H1 (cell line): ENCODE measurements at regions not wholly inside any gene's neighbourhood (a gene's known extent, or its start where the extent isn't known, plus 50 kb on each side); places are given as distances from the start of the nearest gene placed in this dataset.

ENCODE experiments used
- EZH2 ChIP-seq: fragments of 200-600 bp; sonication (generic); IDR thresholded peaks from 2 replicates; pipeline ENCODE4 v1.7.1; 2012; ENCODE audit warnings: low read depth, mild to moderate bottlenecking, moderate library complexity, low read length, inconsistent platforms; ENCODE audit not compliant: severe bottlenecking
- FOSL1 ChIP-seq: IDR thresholded peaks from 2 replicates; pipeline ENCODE4 v1.6.1; 2011; ENCODE audit warnings: mild to moderate bottlenecking, low read depth, low read length, moderate library complexity; ENCODE audit not compliant: insufficient read depth
- RFX5 ChIP-seq: IDR thresholded peaks from 2 replicates; pipeline ENCODE4 v1.6.1; 2011; ENCODE audit warnings: low read depth, low read length, improper control_type of control experiment, borderline replicate concordance
- RXRA ChIP-seq: IDR thresholded peaks from 2 replicates; pipeline ENCODE4 v1.6.1; 2011; ENCODE audit warnings: low read depth, mild to moderate bottlenecking, low read length, moderate library complexity; ENCODE audit not compliant: insufficient read depth
- SIRT6 ChIP-seq: IDR thresholded peaks from one replicate; pipeline ENCODE4 v1.7.1; 2012; ENCODE audit warnings: low read length, inconsistent platforms
- SP1 ChIP-seq: IDR thresholded peaks from 2 replicates; pipeline ENCODE4 v1.6.1; 2011; ENCODE audit warnings: low read depth, low read length
- TF ChIP-seq, protein P1 (sequence below): fragments of 300-600 bp; sonication (generic); IDR thresholded peaks from 2 replicates; pipeline ENCODE4 v1.7.1; 2012; ENCODE audit warnings: low read length, moderate library complexity, mild to moderate bottlenecking, inconsistent platforms; ENCODE audit not compliant: insufficient replicate concordance

DNA sequence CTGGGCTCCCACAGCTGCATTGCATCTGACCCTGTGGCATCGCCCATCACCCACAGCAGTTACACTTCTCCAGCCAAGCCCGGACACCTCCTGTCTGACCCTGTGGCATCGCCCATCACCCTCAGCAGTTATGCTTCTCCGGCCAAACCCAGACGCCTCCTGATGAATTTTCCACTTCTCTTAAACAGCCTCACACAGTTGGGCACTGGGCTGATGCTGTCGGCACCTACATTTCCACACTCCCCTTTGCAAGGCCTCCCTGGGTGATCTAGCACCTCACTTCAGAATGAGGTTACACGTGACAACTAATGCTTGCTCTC is 175.2 kb upstream of the ARID1B start (continued):
- TF ChIP-seq, protein P1, sequence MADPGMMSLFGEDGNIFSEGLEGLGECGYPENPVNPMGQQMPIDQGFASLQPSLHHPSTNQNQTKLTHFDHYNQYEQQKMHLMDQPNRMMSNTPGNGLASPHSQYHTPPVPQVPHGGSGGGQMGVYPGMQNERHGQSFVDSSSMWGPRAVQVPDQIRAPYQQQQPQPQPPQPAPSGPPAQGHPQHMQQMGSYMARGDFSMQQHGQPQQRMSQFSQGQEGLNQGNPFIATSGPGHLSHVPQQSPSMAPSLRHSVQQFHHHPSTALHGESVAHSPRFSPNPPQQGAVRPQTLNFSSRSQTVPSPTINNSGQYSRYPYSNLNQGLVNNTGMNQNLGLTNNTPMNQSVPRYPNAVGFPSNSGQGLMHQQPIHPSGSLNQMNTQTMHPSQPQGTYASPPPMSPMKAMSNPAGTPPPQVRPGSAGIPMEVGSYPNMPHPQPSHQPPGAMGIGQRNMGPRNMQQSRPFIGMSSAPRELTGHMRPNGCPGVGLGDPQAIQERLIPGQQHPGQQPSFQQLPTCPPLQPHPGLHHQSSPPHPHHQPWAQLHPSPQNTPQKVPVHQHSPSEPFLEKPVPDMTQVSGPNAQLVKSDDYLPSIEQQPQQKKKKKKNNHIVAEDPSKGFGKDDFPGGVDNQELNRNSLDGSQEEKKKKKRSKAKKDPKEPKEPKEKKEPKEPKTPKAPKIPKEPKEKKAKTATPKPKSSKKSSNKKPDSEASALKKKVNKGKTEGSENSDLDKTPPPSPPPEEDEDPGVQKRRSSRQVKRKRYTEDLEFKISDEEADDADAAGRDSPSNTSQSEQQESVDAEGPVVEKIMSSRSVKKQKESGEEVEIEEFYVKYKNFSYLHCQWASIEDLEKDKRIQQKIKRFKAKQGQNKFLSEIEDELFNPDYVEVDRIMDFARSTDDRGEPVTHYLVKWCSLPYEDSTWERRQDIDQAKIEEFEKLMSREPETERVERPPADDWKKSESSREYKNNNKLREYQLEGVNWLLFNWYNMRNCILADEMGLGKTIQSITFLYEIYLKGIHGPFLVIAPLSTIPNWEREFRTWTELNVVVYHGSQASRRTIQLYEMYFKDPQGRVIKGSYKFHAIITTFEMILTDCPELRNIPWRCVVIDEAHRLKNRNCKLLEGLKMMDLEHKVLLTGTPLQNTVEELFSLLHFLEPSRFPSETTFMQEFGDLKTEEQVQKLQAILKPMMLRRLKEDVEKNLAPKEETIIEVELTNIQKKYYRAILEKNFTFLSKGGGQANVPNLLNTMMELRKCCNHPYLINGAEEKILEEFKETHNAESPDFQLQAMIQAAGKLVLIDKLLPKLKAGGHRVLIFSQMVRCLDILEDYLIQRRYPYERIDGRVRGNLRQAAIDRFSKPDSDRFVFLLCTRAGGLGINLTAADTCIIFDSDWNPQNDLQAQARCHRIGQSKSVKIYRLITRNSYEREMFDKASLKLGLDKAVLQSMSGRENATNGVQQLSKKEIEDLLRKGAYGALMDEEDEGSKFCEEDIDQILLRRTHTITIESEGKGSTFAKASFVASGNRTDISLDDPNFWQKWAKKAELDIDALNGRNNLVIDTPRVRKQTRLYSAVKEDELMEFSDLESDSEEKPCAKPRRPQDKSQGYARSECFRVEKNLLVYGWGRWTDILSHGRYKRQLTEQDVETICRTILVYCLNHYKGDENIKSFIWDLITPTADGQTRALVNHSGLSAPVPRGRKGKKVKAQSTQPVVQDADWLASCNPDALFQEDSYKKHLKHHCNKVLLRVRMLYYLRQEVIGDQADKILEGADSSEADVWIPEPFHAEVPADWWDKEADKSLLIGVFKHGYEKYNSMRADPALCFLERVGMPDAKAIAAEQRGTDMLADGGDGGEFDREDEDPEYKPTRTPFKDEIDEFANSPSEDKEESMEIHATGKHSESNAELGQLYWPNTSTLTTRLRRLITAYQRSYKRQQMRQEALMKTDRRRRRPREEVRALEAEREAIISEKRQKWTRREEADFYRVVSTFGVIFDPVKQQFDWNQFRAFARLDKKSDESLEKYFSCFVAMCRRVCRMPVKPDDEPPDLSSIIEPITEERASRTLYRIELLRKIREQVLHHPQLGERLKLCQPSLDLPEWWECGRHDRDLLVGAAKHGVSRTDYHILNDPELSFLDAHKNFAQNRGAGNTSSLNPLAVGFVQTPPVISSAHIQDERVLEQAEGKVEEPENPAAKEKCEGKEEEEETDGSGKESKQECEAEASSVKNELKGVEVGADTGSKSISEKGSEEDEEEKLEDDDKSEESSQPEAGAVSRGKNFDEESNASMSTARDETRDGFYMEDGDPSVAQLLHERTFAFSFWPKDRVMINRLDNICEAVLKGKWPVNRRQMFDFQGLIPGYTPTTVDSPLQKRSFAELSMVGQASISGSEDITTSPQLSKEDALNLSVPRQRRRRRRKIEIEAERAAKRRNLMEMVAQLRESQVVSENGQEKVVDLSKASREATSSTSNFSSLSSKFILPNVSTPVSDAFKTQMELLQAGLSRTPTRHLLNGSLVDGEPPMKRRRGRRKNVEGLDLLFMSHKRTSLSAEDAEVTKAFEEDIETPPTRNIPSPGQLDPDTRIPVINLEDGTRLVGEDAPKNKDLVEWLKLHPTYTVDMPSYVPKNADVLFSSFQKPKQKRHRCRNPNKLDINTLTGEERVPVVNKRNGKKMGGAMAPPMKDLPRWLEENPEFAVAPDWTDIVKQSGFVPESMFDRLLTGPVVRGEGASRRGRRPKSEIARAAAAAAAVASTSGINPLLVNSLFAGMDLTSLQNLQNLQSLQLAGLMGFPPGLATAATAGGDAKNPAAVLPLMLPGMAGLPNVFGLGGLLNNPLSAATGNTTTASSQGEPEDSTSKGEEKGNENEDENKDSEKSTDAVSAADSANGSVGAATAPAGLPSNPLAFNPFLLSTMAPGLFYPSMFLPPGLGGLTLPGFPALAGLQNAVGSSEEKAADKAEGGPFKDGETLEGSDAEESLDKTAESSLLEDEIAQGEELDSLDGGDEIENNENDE, result no peak
- TF ChIP-seq RXRA (no peak), FOSL1 (no peak), SIRT6 (no peak), EZH2 (no peak), RFX5 (no peak), SP1 (no peak)
- TF ChIP-seq, all 59 proteins: peak for 0
